K562 (cell line): ENCODE measurements at regions not wholly inside any gene's neighbourhood (a gene's known extent, or its start where the extent isn't known, plus 50 kb on each side); places are given as distances from the start of the nearest gene placed in this dataset.

ENCODE experiments used
- ATAC-seq: fragments of 200-7000 bp; cut with Tn5 transposase; 3 replicates; pipeline ENCODE4 v1.9.1; 2020; ENCODE audit warnings: moderate library complexity
- BruUV-seq: library from RNA; stranded (reverse); fragments of 400-500 nt; replicated peaks from 2 replicates; lab custom pipeline; 2021; lab: Mats Ljungman, UMichigan
- CTCF ChIA-PET: fragments of 300-600 bp; formaldehyde crosslinking; extraction: SDS; loops from one replicate; lab custom pipeline; 2021; ENCODE audit warnings: low intra/inter-chr PET ratio; lab: Yijun Ruan, JAX
- POLR2A ChIA-PET: fragments of 300-600, 350-650 bp; sonication (Branson Sonifier 250); formaldehyde crosslinking; extraction: SDS; loops from one replicate; lab custom pipeline; 2021; ENCODE audit warnings: antibody characterized with exemption, inconsistent platforms; lab: Yijun Ruan, JAX
- DNase-seq, 4 experiments: peaks; one replicate each; pipeline versions ENCODE4 v3.0.0 to v3.0.0-alpha.2; 2011 to 2018; ENCODE audit warnings: low spot score in 3 of 4, mixed read lengths in 3 of 4; ENCODE audit errors: extremely low read depth in 1 of 4
- FAIRE-seq: peaks from 2 replicates; lab custom pipeline; 2011; peaks lifted over from hg19 to GRCh38; lab: Jason Lieb, UNC
- H2AFZ ChIP-seq: 2 replicates; pipeline ENCODE4 v1.6.0; 2011; ENCODE audit warnings: low read depth, low read length, control low read depth, inconsistent platforms
- H3K27ac ChIP-seq: fragments of 200-600 bp; 3 replicates; pipeline ENCODE4 v1.8.0; 2011; ENCODE audit warnings: low read depth, mild to moderate bottlenecking, control low read depth, inconsistent platforms, low read length, moderate library complexity, mixed read lengths; ENCODE audit errors: extremely low read depth
- H3K27me3 ChIP-seq, 2 experiments: fragments of 300-600 bp in 1 of 2; 2 replicates in 1 of 2; 3 replicates in 1 of 2; pipeline versions ENCODE4 v1.6.0 to v1.8.0; 2011; ENCODE audit warnings: inconsistent platforms in 2 of 2, low read length in 2 of 2, mild to moderate bottlenecking in 1 of 2, mixed read lengths in 1 of 2, moderate library complexity in 1 of 2; ENCODE audit not compliant: control insufficient read depth in 2 of 2, insufficient read depth in 2 of 2
- H3K36me3 ChIP-seq: fragments of 300-600 bp; 3 replicates; pipeline ENCODE4 v1.8.0; 2011; ENCODE audit warnings: mild to moderate bottlenecking, low read length, inconsistent platforms; ENCODE audit not compliant: control insufficient read depth, insufficient read depth
- H3K4me1 ChIP-seq, 2 experiments: fragments of 200-600 bp in 1 of 2; replicated peaks in 1 of 2; 2 replicates in 1 of 2; 3 replicates in 1 of 2; pipeline versions ENCODE4 v1.5.1 to v1.8.0; 2011; ENCODE audit warnings: inconsistent platforms in 2 of 2, low read length in 2 of 2, mild to moderate bottlenecking in 1 of 2, mixed read lengths in 1 of 2, moderate library complexity in 1 of 2; ENCODE audit not compliant: control insufficient read depth in 2 of 2, insufficient read depth in 2 of 2
- H3K4me2 ChIP-seq: 2 replicates; pipeline ENCODE4 v1.6.1; 2011; ENCODE audit warnings: low read length, control low read depth, inconsistent platforms, mixed read lengths; ENCODE audit not compliant: insufficient read depth
- H3K4me3 ChIP-seq: fragments of 200-600 bp; sonication (generic), shearing (Covaris generic); 2 replicates; pipeline ENCODE4 v1.5.1; 2016; ENCODE audit warnings: control low read depth, inconsistent platforms
- H3K79me2 ChIP-seq: fragments of 200-600 bp; 3 replicates; pipeline ENCODE4 v1.8.0; 2011; ENCODE audit warnings: low read length, inconsistent platforms; ENCODE audit not compliant: control insufficient read depth, insufficient read depth
- H3K9ac ChIP-seq, 2 experiments: 2 replicates each; pipeline versions ENCODE4 v1.6.0 to v1.6.1; 2011; ENCODE audit warnings: low read depth in 2 of 2, low read length in 2 of 2, control low read depth in 1 of 2, inconsistent platforms in 1 of 2, mild to moderate bottlenecking in 1 of 2, mixed read lengths in 1 of 2; ENCODE audit not compliant: insufficient read depth in 1 of 2
- H3K9me1 ChIP-seq: one replicate; pipeline ENCODE4 v1.6.0; 2011; ENCODE audit warnings: inconsistent platforms, mild to moderate bottlenecking, low read length, moderate library complexity; ENCODE audit not compliant: control insufficient read depth, insufficient read depth
- H3K9me3 ChIP-seq: replicated peaks from 2 replicates; pipeline ENCODE4 v1.5.1; 2011; ENCODE audit warnings: low read depth, low read length, inconsistent platforms; ENCODE audit not compliant: control insufficient read depth, insufficient read depth
- H4K20me1 ChIP-seq: replicated peaks from 2 replicates; pipeline ENCODE4 v1.6.1; 2011; ENCODE audit warnings: low read length, inconsistent platforms, mixed read lengths; ENCODE audit not compliant: control insufficient read depth, insufficient read depth
- CBFA2T3 ChIP-seq: fragments of 450-650 bp; IDR thresholded peaks from 2 replicates; pipeline ENCODE4 v1.6.1; 2017
- GATAD2A ChIP-seq: fragments of 450-650 bp; IDR thresholded peaks from 2 replicates; pipeline ENCODE4 v1.6.1; 2017
- GTF2B ChIP-seq: IDR thresholded peaks from 2 replicates; pipeline ENCODE4 v1.6.1; 2011; ENCODE audit not compliant: insufficient read length; ENCODE audit errors: extremely low read depth
- HNRNPLL ChIP-seq: fragments of 200-400 bp; formaldehyde crosslinking; IDR thresholded peaks from 2 replicates; pipeline ENCODE4 v1.6.1; 2017; ENCODE audit warnings: low read length, low read depth, mild to moderate bottlenecking; ENCODE audit not compliant: poor library complexity, severe bottlenecking
- MTA2 ChIP-seq: fragments of 450-650 bp; IDR thresholded peaks from 2 replicates; pipeline ENCODE4 v1.6.1; 2016; ENCODE audit warnings: low read depth
- RNF219 ChIP-seq: fragments of 250-450 bp; sonication (Bioruptor Pico); IDR thresholded peaks from 2 replicates; pipeline ENCODE4 v1.5.0; 2022; ENCODE audit warnings: mild to moderate bottlenecking
- ZNF146 ChIP-seq: IDR thresholded peaks from one replicate; pipeline ENCODE4 v1.6.1; 2018; ENCODE audit warnings: missing compliant biosample characterization; ENCODE audit not compliant: unreplicated experiment
- ZNF3 ChIP-seq: fragments of 250-450 bp; sonication (Bioruptor Pico); IDR thresholded peaks from 2 replicates; pipeline ENCODE4 v1.5.0; 2021; ENCODE audit warnings: mild to moderate bottlenecking, moderate library complexity
- ZNF512 ChIP-seq: IDR thresholded peaks from 2 replicates; pipeline ENCODE4 v1.6.1; 2016; ENCODE audit warnings: missing genetic modification characterization, missing compliant biosample characterization
- WGBS: fragments of 100-300 bp; shearing (Covaris generic); methylation state at CpG from one replicate; pipeline ENCODE4 v1.1.6; 2016; ENCODE audit warnings: low coverage, mixed read lengths; ENCODE audit not compliant: insufficient coverage; ENCODE audit errors: missing lambda C conversion rate; 5-methylcytosine and 5-hydroxymethylcytosine counted together
- in situ Hi-C: fragments of 300-500 bp; cut with MboI; formaldehyde crosslinking; loops from 4 replicates; pipeline ENCODE4 v1.15.0; 2018; ENCODE audit warnings: inconsistent platforms, mixed read lengths
- intact Hi-C: fragments of 100-400 bp; cut with micrococcal nuclease; formaldehyde crosslinking; loops from 2 replicates; pipeline ENCODE4 v1.14.2; 2022
- TF ChIP-seq, protein P1 (sequence below): fragments of 250-450 bp; sonication (Bioruptor Pico); IDR thresholded peaks from 2 replicates; pipeline ENCODE4 v1.8.0; 2021; ENCODE audit warnings: borderline replicate concordance, mild to moderate bottlenecking, moderate library complexity; ENCODE audit not compliant: poor library complexity, severe bottlenecking
- TF ChIP-seq, protein P2 (sequence below): sonication (generic); formaldehyde crosslinking; IDR thresholded peaks from 2 replicates; pipeline ENCODE4 v1.8.0; 2022; ENCODE audit warnings: mild to moderate bottlenecking, low read depth, missing genetic modification reagents

DNA sequence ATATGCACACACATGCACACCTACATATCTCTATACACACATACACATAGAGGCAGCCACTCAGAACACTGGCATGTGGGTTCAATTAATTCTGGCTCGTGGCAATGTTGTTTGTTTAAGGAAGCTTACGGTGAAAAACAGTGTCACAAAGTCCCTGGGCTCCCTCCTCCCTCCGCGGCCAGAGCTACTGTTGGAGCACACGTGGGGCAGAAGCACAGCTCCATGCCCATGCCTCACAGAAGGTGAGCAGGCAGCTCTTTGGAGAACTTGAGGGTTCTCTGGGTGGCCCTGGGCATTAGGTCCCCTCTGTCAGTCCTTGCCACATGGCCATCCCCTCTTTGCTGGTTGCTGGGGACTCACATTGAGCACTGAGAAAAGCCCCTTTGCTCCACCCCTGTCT is 107.5 kb downstream of the GADD45G start:
- FAIRE-seq (no peak), DNase-seq (no peak), ATAC-seq (no peak)
- Histone ChIP-seq H3K27ac (no peak overlapping the region), H3K4me3 (no peak overlapping the region), H3K4me1 (no peaks in the 10 kb centered on the region), H4K20me1 (no peaks in the 10 kb centered on the region), H3K36me3 (no peaks in the 10 kb centered on the region), H3K27me3 (no peaks in the 10 kb centered on the region; a peak in 1 of 5 replicates), H3K9ac (no peak overlapping the region), H3K4me2 (no peak overlapping the region), H2AFZ (no peak overlapping the region), H3K9me1 (no peaks in the 10 kb centered on the region), H3K79me2 (no peaks in the 10 kb centered on the region), H3K9me3 (no peaks in the 10 kb centered on the region)
- TF ChIP-seq ZNF512 (tag) = no peak
- TF ChIP-seq ZNF3 = no peak
- TF ChIP-seq GTF2B = no peak
- intact Hi-C loops = no loop called here
- 0% methylated on average over 5 of the region's 5 CpGs for WGBS
- ChIA-PET CTCF (no interaction called here), POLR2A (no interaction called here)
- BruUV-seq = no TSS peak
- in situ Hi-C loops = no loop called here

- ChIA-PET POLR2A (no interaction called here), CTCF (no interaction called here)
- Histone ChIP-seq H2AFZ (no peak overlapping the region), H3K9me1 (no peaks in the 10 kb centered on the region), H3K27me3 (no peaks in the 10 kb centered on the region), H3K4me1 (no peaks in the 10 kb centered on the region), H3K4me3 (no peak overlapping the region), H3K79me2 (no peaks in the 10 kb centered on the region), H3K9me3 (no peaks in the 10 kb centered on the region), H3K9ac (no peak overlapping the region), H3K27ac (no peak overlapping the region), H3K4me2 (no peak overlapping the region), H3K36me3 (no peaks in the 10 kb centered on the region), H4K20me1 (no peaks in the 10 kb centered on the region)
- intact Hi-C loops = no loop called here
- 0% methylated on average over 5 of the region's 5 CpGs for WGBS
- in situ Hi-C loops = no loop called here
- DNase-seq = no peak
- no TSS peak for BruUV-seq
- FAIRE-seq = no peak
- ATAC-seq = no peak
- TF ChIP-seq CBFA2T3 (no peak), MTA2 (no peak), HNRNPLL (no peak), GATAD2A (no peak), ZNF146 (CRISPR knock-in tag) (no peak), RNF219 (no peak)
- TF ChIP-seq, protein P1, sequence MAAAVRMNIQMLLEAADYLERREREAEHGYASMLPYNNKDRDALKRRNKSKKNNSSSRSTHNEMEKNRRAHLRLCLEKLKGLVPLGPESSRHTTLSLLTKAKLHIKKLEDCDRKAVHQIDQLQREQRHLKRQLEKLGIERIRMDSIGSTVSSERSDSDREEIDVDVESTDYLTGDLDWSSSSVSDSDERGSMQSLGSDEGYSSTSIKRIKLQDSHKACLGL (CRISPR knock-in tag) = no peak
- TF ChIP-seq, protein P2, sequence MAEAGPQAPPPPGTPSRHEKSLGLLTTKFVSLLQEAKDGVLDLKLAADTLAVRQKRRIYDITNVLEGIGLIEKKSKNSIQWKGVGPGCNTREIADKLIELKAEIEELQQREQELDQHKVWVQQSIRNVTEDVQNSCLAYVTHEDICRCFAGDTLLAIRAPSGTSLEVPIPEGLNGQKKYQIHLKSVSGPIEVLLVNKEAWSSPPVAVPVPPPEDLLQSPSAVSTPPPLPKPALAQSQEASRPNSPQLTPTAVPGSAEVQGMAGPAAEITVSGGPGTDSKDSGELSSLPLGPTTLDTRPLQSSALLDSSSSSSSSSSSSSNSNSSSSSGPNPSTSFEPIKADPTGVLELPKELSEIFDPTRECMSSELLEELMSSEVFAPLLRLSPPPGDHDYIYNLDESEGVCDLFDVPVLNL (CRISPR knock-in tag) = no peak
These were observed 109.5 kb downstream of the GADD45G start for GRCh38 chr9:89714321-89714720.
